HG02588 (cell line): ENCODE measurements at regions not wholly inside any gene's neighbourhood (a gene's known extent, or its start where the extent isn't known, plus 50 kb on each side); places are given as distances from the start of the nearest gene placed in this dataset.
"Not testable (repeated sequence)": the region's sequence is repeated elsewhere in the genome, so short reads cannot be mapped to it uniquely, and the experiment has no call there.

ENCODE experiments used
- ATAC-seq: cut with Tn5 transposase; IDR thresholded peaks from one replicate; pipeline ENCODE4 v1.9.1; 2021; ENCODE audit warnings: mild to moderate bottlenecking, moderate library complexity; ENCODE audit not compliant: unreplicated experiment

DNA sequence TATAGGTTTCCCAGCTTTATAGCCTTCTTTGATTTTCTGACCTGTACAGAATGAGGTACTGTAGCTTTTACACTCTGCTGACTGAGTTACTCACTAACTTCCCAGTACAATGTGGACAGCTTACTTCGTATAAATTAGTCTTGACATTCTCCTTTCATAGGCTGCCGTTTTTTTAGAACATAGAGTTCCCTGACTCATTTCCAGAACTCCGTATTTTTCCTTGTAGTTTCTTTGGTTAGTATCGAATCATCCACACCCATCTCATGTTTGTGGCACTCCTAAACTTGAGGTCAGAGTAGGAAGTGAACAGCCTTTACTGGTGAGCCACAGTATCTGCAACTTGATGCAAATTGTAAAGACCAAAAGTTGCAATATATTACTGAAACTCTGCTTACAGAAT lies 303.9 kb downstream of the SLITRK5 start:
- ATAC-seq, result no peak

DNA sequence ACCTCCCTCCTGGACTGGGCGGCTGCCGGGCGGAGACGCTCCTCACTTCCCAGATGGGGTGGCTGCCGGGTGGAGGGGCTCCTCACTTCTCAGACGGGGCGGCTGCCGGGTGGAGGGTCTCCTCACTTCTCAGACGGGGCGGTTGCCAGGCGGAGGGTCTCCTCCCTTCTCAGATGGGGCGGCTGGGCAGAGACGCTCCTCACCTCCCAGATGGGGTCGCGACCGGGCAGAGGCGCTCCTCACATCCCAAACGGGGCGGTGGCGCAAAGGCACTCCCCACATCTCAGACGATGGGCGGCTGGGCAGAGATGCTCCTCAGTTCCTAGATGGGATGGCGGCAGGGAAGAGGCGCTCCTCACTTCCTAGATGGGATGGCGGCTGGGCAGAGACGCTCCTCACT lies 305.5 kb downstream of the SLITRK5 start:
- not testable (repeated sequence) for ATAC-seq

DNA sequence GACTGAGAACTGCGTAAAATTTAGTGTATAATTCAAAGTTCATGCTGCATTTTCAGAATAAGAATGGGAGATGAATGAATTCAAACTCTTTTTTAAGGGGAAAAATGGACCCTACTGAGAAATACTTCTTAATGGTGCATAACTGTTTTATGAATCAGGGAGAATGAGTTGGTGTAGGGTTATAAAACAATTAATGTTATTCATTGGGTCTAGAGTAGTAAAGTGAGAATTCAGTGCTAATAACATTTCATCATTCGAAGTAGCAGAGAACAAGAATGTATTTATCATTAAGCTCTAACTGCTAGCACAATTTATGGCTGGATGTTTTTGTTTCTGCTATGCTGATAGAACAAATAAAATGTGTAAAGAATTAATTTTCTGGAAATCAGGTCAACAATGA lies 310.2 kb downstream of the SLITRK5 start:
- ATAC-seq, result no peak

DNA sequence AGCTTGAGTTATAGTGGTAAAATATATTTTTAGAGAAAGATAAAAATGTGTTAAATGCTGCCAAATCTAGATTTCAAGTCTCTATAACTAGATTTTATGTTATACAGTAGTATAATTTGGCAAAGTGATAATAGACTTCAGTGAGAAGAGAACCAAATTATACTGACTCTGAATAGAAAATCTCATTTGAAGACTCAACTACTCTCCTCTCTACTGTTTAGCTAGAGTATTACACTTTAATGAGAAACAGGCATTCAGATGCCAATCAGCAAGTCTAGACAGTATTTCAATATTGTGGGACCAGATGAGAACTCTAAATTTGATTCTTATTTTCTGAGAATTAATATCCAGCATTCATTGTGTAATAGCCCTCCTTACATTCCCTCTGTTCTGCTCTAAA lies 311.2 kb downstream of the SLITRK5 start:
- no peak for ATAC-seq

DNA sequence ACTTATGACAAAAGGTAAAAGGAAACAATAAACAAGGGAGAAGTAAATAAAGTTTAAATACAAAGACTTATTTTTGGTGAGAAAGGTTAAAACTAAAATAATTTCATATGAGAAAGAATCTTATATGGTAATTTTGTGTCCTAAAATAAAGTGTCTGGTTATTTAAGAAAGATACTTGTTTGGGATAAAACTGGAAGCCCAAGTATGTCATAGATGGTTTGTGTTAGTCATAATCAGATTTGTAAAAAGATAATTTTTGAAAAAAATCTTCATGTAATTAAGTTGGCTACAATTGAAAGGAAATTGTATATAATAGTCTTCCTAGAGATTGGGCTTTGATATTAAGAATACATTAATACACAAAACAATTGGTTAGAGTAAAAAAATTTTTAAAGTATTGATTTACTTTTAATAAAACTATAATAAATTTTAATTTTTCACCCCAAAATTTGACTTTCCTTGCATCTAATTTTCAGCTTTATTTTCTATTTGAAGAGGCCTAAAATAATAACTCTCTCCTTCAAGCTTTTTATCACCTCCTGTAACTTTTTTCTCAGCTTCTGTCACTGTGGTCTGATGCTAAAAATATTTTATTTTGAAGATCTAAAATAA lies 315.6 kb downstream of the SLITRK5 start:
- ATAC-seq, result no peak

DNA sequence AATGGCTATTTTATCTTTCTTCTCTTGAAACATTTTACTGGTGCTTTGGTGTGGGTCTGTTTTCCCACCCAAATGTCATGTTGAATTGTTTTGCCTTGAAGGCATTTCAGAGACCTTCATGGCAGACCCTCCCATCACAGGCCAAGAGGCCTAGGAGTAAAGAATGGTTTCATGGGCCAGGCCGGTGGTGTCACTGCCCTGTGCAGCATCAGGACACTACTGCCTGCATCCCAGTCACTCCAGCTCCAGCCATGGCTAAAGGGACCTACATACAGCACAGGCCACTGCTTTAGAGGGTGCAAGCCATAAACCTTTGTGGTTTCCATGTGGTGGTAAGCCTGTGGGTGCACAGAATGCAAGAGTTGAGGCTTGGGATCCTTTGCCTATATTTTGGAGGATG lies 326.9 kb downstream of the SLITRK5 start:
- ATAC-seq, result no peak

DNA sequence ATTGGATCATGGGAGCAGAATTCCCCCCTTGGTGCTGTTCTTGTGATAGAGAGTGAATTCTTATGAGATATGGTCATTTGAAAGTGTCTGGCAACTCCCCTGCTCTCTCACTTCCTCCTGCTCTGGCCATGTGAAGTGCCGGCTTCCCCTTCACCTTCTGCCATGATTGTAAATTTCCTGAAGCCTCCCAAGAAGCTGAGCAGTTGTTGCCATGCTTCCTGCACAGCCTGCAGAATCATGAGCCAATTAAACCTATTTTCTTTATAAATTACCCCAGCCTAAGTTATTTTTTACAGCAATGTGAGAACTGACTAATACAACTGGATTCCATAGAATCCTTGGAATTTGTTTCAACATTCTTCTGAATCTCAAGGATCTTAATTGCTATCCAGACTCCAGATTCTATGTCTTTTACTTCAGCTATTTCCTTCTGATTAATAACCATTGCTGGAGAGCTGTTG lies 328.1 kb downstream of the SLITRK5 start:
- ATAC-seq, result no peak

DNA sequence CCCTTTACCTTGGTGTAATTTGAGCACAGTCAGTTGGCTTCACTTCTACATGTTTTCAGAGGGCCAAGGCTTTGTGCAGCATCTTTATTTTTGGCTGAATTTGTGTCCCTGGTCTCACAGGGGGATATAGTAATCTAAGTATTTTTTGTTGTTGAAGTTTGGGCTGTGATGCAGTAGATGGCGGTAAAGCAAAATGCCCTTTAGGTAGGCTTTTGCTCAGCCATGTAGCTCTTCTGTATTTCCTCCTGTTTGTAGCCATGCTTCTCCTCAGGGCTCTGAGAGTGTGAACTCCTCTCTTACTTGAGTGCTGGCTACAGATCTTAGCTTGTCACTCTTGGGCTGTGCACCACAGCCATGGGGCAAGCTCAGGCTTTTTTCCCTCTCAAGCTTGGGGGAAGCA lies 328.6 kb downstream of the SLITRK5 start:
- ATAC-seq, result no peak

DNA sequence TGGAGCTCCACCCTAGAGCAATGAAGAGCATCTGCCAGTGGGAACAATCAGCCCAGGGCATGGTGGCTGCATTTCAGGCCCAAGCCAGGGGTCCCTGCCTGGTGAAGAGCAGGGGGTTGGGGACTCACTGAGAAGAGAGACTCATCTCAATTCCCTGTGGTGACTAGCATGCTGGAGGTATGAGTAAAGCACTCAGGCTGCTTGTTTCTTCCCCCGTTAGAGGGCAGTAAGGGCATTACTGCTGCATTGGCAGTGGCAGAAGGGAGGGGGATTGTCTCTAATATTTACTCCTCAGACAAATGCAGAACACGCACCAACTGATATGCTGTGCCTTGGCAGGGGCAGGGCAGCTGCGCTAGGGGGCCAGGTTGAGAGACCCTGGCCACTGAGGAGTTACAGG lies 329.1 kb downstream of the SLITRK5 start:
- ATAC-seq, result no peak

DNA sequence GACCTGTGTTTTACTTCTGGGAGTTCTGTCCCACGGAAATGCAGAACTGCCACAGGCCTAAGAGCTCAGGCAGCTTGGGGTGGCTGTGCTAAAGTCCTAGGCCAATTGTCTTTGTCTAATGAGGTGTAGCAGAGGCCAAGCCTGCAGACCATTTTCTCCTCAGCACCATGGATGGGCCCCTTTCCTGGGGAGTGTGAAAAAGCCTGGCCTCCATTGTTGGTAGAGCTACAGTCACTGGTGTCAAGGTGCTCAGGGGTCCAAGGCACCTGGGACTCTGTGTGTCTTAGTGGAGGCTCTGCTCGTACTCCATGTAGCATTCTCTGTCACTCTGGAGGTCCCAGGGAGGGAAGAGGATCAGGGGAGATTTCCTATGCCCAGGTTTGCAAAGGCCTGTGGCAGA lies 329.6 kb downstream of the SLITRK5 start:
- ATAC-seq, result no peak

DNA sequence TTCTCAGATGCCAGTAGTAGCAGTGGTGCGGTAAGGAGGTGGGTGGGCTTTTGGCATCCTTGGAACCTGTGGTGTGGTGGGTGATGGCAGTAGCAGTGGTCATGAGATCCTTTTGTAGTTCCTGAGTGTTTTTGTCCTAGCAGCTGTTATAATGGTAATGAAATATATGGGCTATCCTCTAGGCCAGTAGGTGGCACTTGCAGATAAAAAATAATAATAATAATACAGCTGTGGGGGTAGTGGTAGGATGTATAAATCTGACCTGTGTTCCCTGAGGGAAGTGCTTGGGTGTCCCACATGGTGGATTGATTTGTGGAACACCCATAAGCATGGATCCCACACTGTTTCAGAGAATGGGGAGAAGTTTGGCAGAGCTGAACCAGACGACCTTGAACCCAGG lies 334.0 kb downstream of the SLITRK5 start:
- ATAC-seq, result no peak

DNA sequence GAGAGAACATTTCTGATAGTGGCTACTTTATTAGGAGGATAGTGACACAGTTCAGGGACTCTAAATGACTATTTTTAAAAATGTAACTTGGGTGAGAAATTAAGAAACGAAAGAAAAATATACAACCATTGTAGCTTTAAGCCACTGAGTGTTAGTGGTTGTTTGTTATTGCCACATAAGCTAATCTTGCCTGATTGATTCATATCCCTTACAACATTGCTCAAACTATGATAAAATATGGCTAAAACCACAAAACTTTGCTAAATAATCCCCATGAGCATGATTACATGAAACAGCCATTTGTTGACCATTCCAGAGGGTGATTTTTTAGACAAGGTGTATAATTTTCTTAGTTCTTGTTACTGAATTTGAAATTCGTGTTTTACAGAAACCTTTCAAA lies 343.4 kb downstream of the SLITRK5 start:
- ATAC-seq, result no peak

DNA sequence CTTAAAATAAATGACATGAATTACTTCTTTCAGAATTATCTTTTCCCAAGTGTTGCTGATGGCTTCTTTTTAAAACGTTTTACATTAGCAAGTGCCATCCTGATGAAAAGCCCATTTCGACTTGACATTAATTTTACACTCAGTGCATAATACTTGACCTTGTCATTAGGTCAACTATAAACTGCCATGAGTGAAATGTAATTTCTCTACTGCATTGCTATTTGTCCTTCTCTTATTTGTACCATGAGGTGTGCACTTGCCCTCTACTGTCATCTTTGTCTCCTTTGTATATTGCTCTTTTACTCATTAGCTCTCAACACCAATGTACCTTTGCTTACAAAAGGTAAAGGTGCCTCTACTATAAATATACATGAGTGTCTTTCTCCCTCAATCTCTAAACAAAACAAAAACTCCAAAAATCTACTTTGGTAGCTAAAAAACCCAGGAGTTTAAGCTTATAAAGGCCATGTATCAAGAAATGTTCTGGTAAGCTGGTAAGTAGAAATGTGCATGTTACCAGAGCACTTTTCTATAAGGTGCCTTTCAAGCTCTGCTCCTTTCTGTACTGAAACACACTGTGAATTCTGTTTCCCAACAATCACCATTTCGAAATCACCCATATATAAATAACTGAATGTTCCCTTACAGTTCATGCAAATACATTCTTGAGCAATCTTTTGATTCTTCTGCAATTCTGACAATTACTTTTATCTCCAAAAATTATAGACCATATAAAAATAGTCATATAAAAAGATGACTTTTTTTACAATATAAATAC lies 351.4 kb downstream of the SLITRK5 start:
- no peak for ATAC-seq

DNA sequence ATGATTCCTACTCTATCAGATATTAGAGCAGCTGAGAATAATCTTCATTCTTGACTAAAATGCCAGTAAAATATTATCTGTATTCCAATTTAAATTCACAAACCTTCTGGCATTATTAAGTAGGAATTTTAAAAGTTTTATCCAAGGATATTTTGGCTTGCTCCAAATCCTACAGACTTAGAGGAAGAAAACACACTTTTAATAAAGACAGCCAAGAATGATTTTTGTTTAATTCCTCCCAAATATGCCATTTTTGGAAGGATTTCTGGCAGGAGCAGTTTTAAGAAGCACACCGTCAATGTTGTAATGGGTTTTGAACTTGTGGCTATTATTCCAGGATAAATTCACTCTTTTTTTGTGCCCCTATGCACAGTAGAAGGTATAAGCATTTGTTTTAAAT lies 355.1 kb downstream of the SLITRK5 start:
- ATAC-seq, result no peak

DNA sequence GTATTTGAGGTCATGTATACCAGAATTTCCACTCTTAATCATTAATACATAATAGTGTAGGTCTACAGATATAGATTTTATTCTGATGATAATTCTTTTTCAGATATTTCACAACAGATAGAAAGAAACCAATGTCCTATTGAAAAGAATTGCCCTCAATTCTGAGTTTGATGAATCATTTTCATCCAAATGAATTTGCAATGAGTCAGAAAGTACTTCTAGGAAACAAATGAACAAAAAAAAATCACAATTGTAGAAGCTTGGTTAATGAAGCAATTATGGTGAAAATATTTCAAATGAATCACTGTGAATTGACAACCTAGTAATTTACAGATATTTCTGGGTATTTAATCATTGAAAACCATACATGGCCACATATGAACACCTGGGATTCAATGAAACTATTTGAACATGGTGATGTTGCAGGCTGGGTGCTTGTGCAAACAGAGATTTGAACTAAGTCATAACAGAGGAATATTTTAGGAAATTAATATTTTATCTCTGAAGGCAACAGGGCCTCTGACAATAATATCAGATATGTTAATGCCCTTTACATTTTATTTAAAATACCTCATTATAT lies 360.9 kb downstream of the SLITRK5 start:
- ATAC-seq, result no peak

DNA sequence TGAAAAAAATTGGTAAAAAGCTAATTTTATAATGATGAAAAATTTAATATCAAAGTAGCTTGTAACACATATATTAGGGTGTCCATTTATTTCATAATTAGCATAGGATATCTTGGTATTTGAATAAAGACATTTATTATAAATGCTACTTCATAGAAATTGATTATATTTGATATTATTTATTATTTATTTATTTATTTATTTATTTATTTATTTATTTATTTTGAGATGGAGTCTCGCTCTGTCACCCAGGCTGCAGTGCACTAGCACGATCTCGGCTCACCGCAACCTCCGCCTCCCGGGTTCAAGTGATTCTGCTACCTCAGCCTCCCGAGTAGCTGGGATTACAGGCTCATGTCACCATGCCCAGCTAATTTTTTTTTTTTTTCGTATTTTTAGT lies 365.0 kb downstream of the SLITRK5 start:
- not testable (repeated sequence) for ATAC-seq

DNA sequence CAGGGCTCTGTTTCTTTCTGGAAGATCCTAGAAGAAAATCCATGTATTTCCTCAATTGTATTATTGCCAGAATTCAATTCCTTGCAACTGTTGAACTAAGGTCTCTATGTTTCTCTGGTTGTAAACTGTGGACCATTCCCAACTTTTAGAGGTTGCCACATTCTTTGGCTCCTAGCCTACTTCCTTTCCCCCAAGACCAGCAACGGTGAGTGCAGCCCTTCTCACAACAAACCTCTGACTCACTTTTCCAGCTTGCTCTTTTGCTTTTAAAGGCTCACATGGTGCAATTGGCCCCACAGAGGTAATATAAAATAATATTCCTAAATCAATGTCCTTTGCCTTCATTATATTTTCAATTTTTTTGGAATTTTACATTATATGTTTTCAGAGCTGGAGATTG lies 371.3 kb downstream of the SLITRK5 start:
- ATAC-seq, result no peak

DNA sequence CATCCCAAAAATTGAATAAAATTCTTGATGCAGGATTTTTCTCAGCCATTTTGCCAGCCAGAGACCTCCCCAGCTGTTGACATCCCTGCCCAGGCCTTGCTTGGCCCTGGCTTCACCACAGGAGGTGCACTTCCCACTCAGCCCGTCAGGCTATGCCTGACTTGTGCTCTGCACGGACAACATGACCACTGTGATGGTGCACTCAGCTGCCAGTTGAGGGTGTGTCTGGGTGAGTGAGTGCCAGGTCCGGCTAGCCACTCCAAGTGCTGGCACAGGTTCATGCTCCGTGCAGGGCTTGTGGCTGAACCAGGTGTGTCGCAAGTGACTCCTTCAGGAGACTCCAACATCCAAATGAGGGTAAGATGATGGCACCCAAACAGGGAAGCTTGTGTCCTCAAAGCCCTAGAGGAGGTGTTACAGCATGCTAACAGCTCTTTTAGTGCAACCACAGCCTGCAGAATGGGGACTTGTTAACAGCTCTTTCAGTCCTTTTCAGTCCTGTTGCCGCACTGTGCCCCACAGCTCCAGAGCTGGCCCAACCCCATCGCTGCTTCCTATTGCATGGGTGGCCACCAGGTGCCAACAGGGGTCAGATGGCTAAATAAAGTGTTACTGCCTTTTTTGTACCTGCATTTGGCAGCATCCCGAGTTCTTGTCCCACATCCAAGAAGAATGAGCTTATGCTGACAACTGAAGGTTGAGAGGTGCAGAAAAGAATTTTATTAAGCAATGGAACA lies 380.7 kb downstream of the SLITRK5 start:
- no peak for ATAC-seq

DNA sequence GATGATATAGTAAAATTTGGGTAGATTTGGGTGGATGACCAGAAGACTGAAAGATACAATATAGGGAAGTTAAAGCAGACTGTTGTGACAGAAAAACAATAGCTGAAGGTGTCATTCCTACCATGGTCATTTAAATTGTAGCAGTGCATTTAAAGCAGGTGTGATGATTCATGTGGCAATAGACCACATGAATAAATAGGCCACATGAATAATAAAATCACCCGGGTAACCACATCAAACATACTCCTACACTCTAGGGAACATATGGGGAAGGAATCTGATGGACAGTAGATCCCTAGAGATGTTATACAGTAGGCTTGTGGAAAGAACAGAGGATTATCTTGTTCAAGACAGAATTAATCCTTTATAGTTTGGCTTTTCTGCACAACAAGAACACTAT lies 392.6 kb downstream of the SLITRK5 start:
- no peak for ATAC-seq

DNA sequence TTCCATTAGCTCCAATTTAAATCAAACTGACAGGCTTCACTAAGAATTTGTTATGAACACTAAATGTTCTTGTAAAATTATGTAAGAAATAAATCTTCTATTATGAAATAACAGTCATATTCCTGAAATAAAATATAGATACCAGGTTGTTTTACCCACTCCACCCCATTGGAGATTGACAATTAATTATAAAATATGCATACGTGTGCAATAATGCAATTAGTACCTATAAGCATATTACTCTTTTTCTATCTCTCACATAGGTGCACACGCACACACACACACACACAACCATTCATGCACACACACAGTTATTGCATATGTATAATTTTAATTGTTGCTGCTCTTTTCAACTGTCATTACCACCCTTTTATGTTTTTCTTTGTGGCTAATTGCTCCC lies 395.7 kb downstream of the SLITRK5 start:
- no peak for ATAC-seq

DNA sequence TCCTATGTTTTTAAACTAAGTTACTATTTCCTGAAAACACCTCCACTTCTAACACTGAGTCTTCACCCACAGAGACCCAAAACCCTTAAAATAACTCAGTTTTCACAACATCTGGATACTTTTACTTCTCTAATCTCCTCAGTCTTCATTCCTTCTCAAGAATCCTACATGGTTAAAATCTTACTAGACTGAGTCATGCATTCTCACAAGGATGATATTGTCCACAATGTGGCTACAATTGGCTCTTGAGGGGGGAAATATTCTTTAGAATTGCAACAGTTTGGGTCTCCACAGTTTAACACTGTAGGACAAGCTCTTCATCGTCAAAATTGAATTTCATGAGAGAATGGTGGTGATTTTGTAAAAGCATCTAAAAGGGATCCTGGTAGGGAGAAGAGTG lies 397.1 kb downstream of the SLITRK5 start:
- no peak for ATAC-seq

DNA sequence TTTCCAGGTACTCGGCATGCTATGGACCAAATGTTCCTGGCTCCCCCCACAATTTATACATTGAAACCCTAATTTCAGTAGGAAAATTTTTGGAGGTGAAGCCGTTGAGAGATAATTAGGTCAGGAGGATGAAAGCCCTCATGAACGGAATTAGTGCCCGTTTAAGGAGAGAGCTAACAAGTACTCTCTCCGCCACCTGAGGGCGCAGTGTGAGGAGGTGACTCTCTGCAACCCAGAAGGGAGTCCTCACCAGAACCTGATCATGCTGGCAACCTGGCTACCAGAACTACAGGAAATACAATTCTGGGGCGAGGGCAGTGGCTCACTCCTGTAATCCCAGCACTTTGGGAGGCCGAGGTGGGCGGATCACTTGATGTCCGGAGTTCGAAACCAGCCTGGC lies 397.8 kb downstream of the SLITRK5 start:
- no peak for ATAC-seq
